ENCODE measurements at regions not wholly inside any gene's neighbourhood (a gene's known extent, or its start where the extent isn't known, plus 50 kb on each side); places are given as distances from the start of the nearest gene placed in this dataset.

- ATAC-seq: no peak
- peaks cover 15 to 16% of the 10 kb centered on the region in 2 donors for H3K9me3 Mint-ChIP-seq
Measured at GRCh38 chr6:94041945-94042709, 622.8 kb upstream of the EPHA7 start.

GRCh38 chr6:94036024-94036423, 616.7 kb upstream of the EPHA7 start:
- Mint-ChIP-seq H3K36me3 (peaks cover 4 to 11% of the 10 kb centered on the region in 2 donors), H3K9me3 (peaks cover 19 to 25% of the 10 kb centered on the region in 2 donors), H3K27ac (no peak overlapping the region)
- no peak for ATAC-seq
- no peak for DNase-seq (ENCODE audit: low spot score in 2 of 2)

More at GRCh38 chr6:94041945-94042709, 622.8 kb upstream of the EPHA7 start:
- H3K27ac Mint-ChIP-seq: no peak overlapping the region
- H3K36me3 Mint-ChIP-seq: no peaks in the 10 kb centered on the region
- DNase-seq (ENCODE audit: low spot score in 2 of 2): no peak

GRCh38 chr6:94027374-94027773, 608.0 kb upstream of the EPHA7 start:
- no peak for DNase-seq (ENCODE audit: low spot score in 2 of 2)
- no peaks in the 10 kb centered on the region for H3K36me3 Mint-ChIP-seq
- ATAC-seq: no peak
- no peak overlapping the region for H3K27ac Mint-ChIP-seq
- peaks cover 20 to 28% of the 10 kb centered on the region in 2 donors for H3K9me3 Mint-ChIP-seq

GRCh38 chr6:94026575-94026974, 607.2 kb upstream of the EPHA7 start:
- DNase-seq (ENCODE audit: low spot score in 2 of 2) (no peak), ATAC-seq (no peak)
- Mint-ChIP-seq H3K36me3 (no peaks in the 10 kb centered on the region), H3K27ac (no peak overlapping the region), H3K9me3 (peaks cover 20 to 28% of the 10 kb centered on the region in 2 donors)

GRCh38 chr6:94005835-94006234, 586.5 kb upstream of the EPHA7 start:
- H3K27ac Mint-ChIP-seq: no peak overlapping the region
- peaks cover 9 to 19% of the 10 kb centered on the region in 2 donors for H3K9me3 Mint-ChIP-seq
- ATAC-seq (no peak), DNase-seq (ENCODE audit: low spot score in 2 of 2) (no peak)
- no peaks in the 10 kb centered on the region for H3K36me3 Mint-ChIP-seq

- ATAC-seq: no peak
Measured at GRCh38 chr6:93992976-93993375, 573.6 kb upstream of the EPHA7 start.

GRCh38 chr6:93989630-93990029, 570.3 kb upstream of the EPHA7 start:
- ATAC-seq (no peak), DNase-seq (ENCODE audit: low spot score in 2 of 2) (no peak)
- peaks cover 0 to 7% of the 10 kb centered on the region in 2 donors for H3K36me3 Mint-ChIP-seq
- peaks cover 16 to 17% of the 10 kb centered on the region in 2 donors for H3K9me3 Mint-ChIP-seq
- no peak overlapping the region for H3K27ac Mint-ChIP-seq

More at GRCh38 chr6:93992976-93993375, 573.6 kb upstream of the EPHA7 start:
- Mint-ChIP-seq H3K36me3 (no peaks in the 10 kb centered on the region), H3K9me3 (peaks cover 4 to 5% of the 10 kb centered on the region in 2 donors), H3K27ac (no peak overlapping the region)
- no peak for DNase-seq (ENCODE audit: low spot score in 2 of 2)

- no peak for DNase-seq (ENCODE audit: low spot score in 2 of 2)
- Mint-ChIP-seq H3K36me3 (peaks cover 0 to 7% of the 10 kb centered on the region in 2 donors), H3K9me3 (peaks cover 15 to 19% of the 10 kb centered on the region in 2 donors), H3K27ac (no peak overlapping the region)
- no peak for ATAC-seq
Measured at GRCh38 chr6:93985953-93986352, 566.6 kb upstream of the EPHA7 start.

- H3K36me3 Mint-ChIP-seq: no peaks in the 10 kb centered on the region
- no peak for DNase-seq (ENCODE audit: low spot score in 2 of 2)
- no peak for ATAC-seq
- no peak overlapping the region for H3K27ac Mint-ChIP-seq
- peaks cover 17 to 19% of the 10 kb centered on the region in 2 donors for H3K9me3 Mint-ChIP-seq
Measured at GRCh38 chr6:93975159-93975558, 555.8 kb upstream of the EPHA7 start.

GRCh38 chr6:93974332-93974731, 555.0 kb upstream of the EPHA7 start:
- Mint-ChIP-seq H3K27ac (no peak overlapping the region), H3K36me3 (no peaks in the 10 kb centered on the region), H3K9me3 (peaks cover 17 to 20% of the 10 kb centered on the region in 2 donors)
- DNase-seq (ENCODE audit: low spot score in 2 of 2) (no peak), ATAC-seq (no peak)

GRCh38 chr6:93972791-93973190, 553.4 kb upstream of the EPHA7 start:
- Mint-ChIP-seq H3K9me3 (peaks cover 13 to 20% of the 10 kb centered on the region in 2 donors), H3K36me3 (no peaks in the 10 kb centered on the region), H3K27ac (no peak overlapping the region)
- DNase-seq (ENCODE audit: low spot score in 2 of 2) (no peak), ATAC-seq (no peak)

GRCh38 chr6:93970684-93971083, 551.3 kb upstream of the EPHA7 start:
- DNase-seq (ENCODE audit: low spot score in 2 of 2): no peak
- Mint-ChIP-seq H3K27ac (no peak overlapping the region), H3K9me3 (peaks cover 20% of the 10 kb centered on the region in 2 donors), H3K36me3 (no peaks in the 10 kb centered on the region)
- no peak for ATAC-seq

- Mint-ChIP-seq H3K9me3 (peaks cover 12 to 14% of the 10 kb centered on the region in 2 donors), H3K36me3 (no peaks in the 10 kb centered on the region), H3K27ac (no peak overlapping the region)
- no peak for ATAC-seq
- DNase-seq (ENCODE audit: low spot score in 2 of 2): no peak
Measured at GRCh38 chr6:93968126-93968525, 548.8 kb upstream of the EPHA7 start.

- ATAC-seq (no peak), DNase-seq (ENCODE audit: low spot score in 2 of 2) (no peak)
- no peak overlapping the region for H3K27ac Mint-ChIP-seq
- H3K9me3 Mint-ChIP-seq: peaks cover 8 to 10% of the 10 kb centered on the region in 2 donors
- H3K36me3 Mint-ChIP-seq: no peaks in the 10 kb centered on the region
Measured at GRCh38 chr6:93964926-93965325, 545.6 kb upstream of the EPHA7 start.

GRCh38 chr6:93964321-93964720, 545.0 kb upstream of the EPHA7 start:
- Mint-ChIP-seq H3K9me3 (peaks cover 9 to 10% of the 10 kb centered on the region in 2 donors), H3K36me3 (no peaks in the 10 kb centered on the region), H3K27ac (no peak overlapping the region)
- DNase-seq (ENCODE audit: low spot score in 2 of 2) (no peak), ATAC-seq (no peak)

- Mint-ChIP-seq H3K36me3 (no peaks in the 10 kb centered on the region), H3K27ac (no peak overlapping the region), H3K9me3 (peaks cover 10 to 12% of the 10 kb centered on the region in 2 donors)
- ATAC-seq (no peak), DNase-seq (ENCODE audit: low spot score in 2 of 2) (no peak)
Measured at GRCh38 chr6:93962566-93962965, 543.2 kb upstream of the EPHA7 start.

- DNase-seq (ENCODE audit: low spot score in 2 of 2): no peak
- ATAC-seq: no peak
- Mint-ChIP-seq H3K27ac (no peak overlapping the region), H3K9me3 (peaks cover 3 to 8% of the 10 kb centered on the region in 2 donors), H3K36me3 (no peaks in the 10 kb centered on the region)
Measured at GRCh38 chr6:93954584-93954983, 535.2 kb upstream of the EPHA7 start.

- Mint-ChIP-seq H3K36me3 (no peaks in the 10 kb centered on the region), H3K27ac (no peak overlapping the region), H3K9me3 (peaks cover 10 to 25% of the 10 kb centered on the region in 2 donors)
- DNase-seq (ENCODE audit: low spot score in 2 of 2) (no peak), ATAC-seq (no peak)
Measured at GRCh38 chr6:93943661-93944060, 524.3 kb upstream of the EPHA7 start.
